Activated naive CD4-positive, alpha-beta T cell treated with anti-CD3 and anti-CD28 coated beads, Interleukin-2, amount 50 U/mL, for 24 hours (primary cell): ENCODE measurements at regions not wholly inside any gene's neighbourhood (a gene's known extent, or its start where the extent isn't known, plus 50 kb on each side); places are given as distances from the start of the nearest gene placed in this dataset.
"Not testable (repeated sequence)": the region's sequence is repeated elsewhere in the genome, so short reads cannot be mapped to it uniquely, and the experiment has no call there.

Experiments used
- H3K27ac Mint-ChIP-seq: one replicate; pipeline ENCODE4 v1.8.0; 2021; ENCODE audit warnings: mild to moderate bottlenecking, mixed read lengths
- H3K27me3 Mint-ChIP-seq: one replicate; pipeline ENCODE4 v1.8.0; 2021; ENCODE audit warnings: mixed read lengths
- H3K36me3 Mint-ChIP-seq: one replicate; pipeline ENCODE4 v1.8.0; 2021; ENCODE audit warnings: mixed read lengths
- H3K4me1 Mint-ChIP-seq: one replicate; pipeline ENCODE4 v1.8.0; 2021; ENCODE audit warnings: mixed read lengths
- H3K4me3 Mint-ChIP-seq: one replicate; pipeline ENCODE4 v1.8.0; 2021; ENCODE audit warnings: mild to moderate bottlenecking, mixed read lengths
- H3K9me3 Mint-ChIP-seq: one replicate; pipeline ENCODE4 v1.8.0; 2021; ENCODE audit warnings: mixed read lengths

GRCh38 chr6:140499607-140500006 is 1125.2 kb upstream of the CITED2 start:
- Mint-ChIP-seq H3K4me3 (no peak overlapping the region), H3K27ac (no peak overlapping the region), H3K4me1 (no peaks in the 10 kb centered on the region), H3K36me3 (no peaks in the 10 kb centered on the region), H3K9me3 (peaks cover 2% of the 10 kb centered on the region), H3K27me3 (peaks cover 7% of the 10 kb centered on the region)

- no peaks in the 10 kb centered on the region for H3K36me3 Mint-ChIP-seq
- no peak overlapping the region for H3K4me3 Mint-ChIP-seq
- H3K4me1 Mint-ChIP-seq: no peaks in the 10 kb centered on the region
- H3K9me3 Mint-ChIP-seq: peaks cover 5% of the 10 kb centered on the region
- no peak overlapping the region for H3K27ac Mint-ChIP-seq
- peaks cover 5% of the 10 kb centered on the region for H3K27me3 Mint-ChIP-seq
Observed at GRCh38 chr6:140494321-140495108, 1120.1 kb upstream of the CITED2 start.

GRCh38 chr6:140493470-140493869 is 1119.0 kb upstream of the CITED2 start:
- H3K9me3 Mint-ChIP-seq, H3K36me3 Mint-ChIP-seq, H3K4me1 Mint-ChIP-seq, H3K4me3 Mint-ChIP-seq, H3K27ac Mint-ChIP-seq, H3K27me3 Mint-ChIP-seq: not testable (repeated sequence)

GRCh38 chr6:140490081-140490480 is 1115.6 kb upstream of the CITED2 start:
- peaks cover 5% of the 10 kb centered on the region for H3K27me3 Mint-ChIP-seq
- H3K4me3 Mint-ChIP-seq: no peak overlapping the region
- H3K4me1 Mint-ChIP-seq: no peaks in the 10 kb centered on the region
- H3K36me3 Mint-ChIP-seq: no peaks in the 10 kb centered on the region
- no peak overlapping the region for H3K27ac Mint-ChIP-seq
- peaks cover 5% of the 10 kb centered on the region for H3K9me3 Mint-ChIP-seq

- H3K4me1 Mint-ChIP-seq: no peaks in the 10 kb centered on the region
- no peaks in the 10 kb centered on the region for H3K27me3 Mint-ChIP-seq
- H3K4me3 Mint-ChIP-seq: no peak overlapping the region
- H3K27ac Mint-ChIP-seq: no peak overlapping the region
- no peaks in the 10 kb centered on the region for H3K36me3 Mint-ChIP-seq
- no peaks in the 10 kb centered on the region for H3K9me3 Mint-ChIP-seq
Observed at GRCh38 chr6:140487586-140487985, 1113.1 kb upstream of the CITED2 start.

GRCh38 chr6:140486450-140487361 is 1112.3 kb upstream of the CITED2 start:
- H3K9me3 Mint-ChIP-seq: no peaks in the 10 kb centered on the region
- H3K4me3 Mint-ChIP-seq: no peak overlapping the region
- H3K36me3 Mint-ChIP-seq: no peaks in the 10 kb centered on the region
- no peaks in the 10 kb centered on the region for H3K4me1 Mint-ChIP-seq
- H3K27me3 Mint-ChIP-seq: no peaks in the 10 kb centered on the region
- no peak overlapping the region for H3K27ac Mint-ChIP-seq

- Mint-ChIP-seq H3K9me3 (no peaks in the 10 kb centered on the region), H3K27ac (no peak overlapping the region), H3K27me3 (no peaks in the 10 kb centered on the region), H3K4me3 (no peak overlapping the region), H3K4me1 (no peaks in the 10 kb centered on the region), H3K36me3 (no peaks in the 10 kb centered on the region)
Observed at GRCh38 chr6:140485740-140486449, 1111.4 kb upstream of the CITED2 start.

- Mint-ChIP-seq H3K4me3 (no peak overlapping the region), H3K9me3 (no peaks in the 10 kb centered on the region), H3K4me1 (no peaks in the 10 kb centered on the region), H3K27ac (no peak overlapping the region), H3K36me3 (no peaks in the 10 kb centered on the region), H3K27me3 (no peaks in the 10 kb centered on the region)
Observed at GRCh38 chr6:140480852-140481251, 1106.4 kb upstream of the CITED2 start.

- no peaks in the 10 kb centered on the region for H3K36me3 Mint-ChIP-seq
- H3K4me3 Mint-ChIP-seq: no peak overlapping the region
- H3K27ac Mint-ChIP-seq: no peak overlapping the region
- no peaks in the 10 kb centered on the region for H3K27me3 Mint-ChIP-seq
- no peaks in the 10 kb centered on the region for H3K9me3 Mint-ChIP-seq
- no peaks in the 10 kb centered on the region for H3K4me1 Mint-ChIP-seq
Observed at GRCh38 chr6:140478631-140479030, 1104.2 kb upstream of the CITED2 start.

- no peaks in the 10 kb centered on the region for H3K4me1 Mint-ChIP-seq
- no peak overlapping the region for H3K4me3 Mint-ChIP-seq
- no peaks in the 10 kb centered on the region for H3K9me3 Mint-ChIP-seq
- no peak overlapping the region for H3K27ac Mint-ChIP-seq
- peaks cover 2% of the 10 kb centered on the region for H3K27me3 Mint-ChIP-seq
- no peaks in the 10 kb centered on the region for H3K36me3 Mint-ChIP-seq
Observed at GRCh38 chr6:140475086-140475485, 1100.6 kb upstream of the CITED2 start.

- Mint-ChIP-seq H3K27me3 (peaks cover 7% of the 10 kb centered on the region), H3K9me3 (no peaks in the 10 kb centered on the region), H3K4me1 (no peaks in the 10 kb centered on the region), H3K27ac (no peak overlapping the region), H3K4me3 (no peak overlapping the region), H3K36me3 (no peaks in the 10 kb centered on the region)
Observed at GRCh38 chr6:140464720-140465119, 1090.3 kb upstream of the CITED2 start.

- Mint-ChIP-seq H3K36me3 (no peaks in the 10 kb centered on the region), H3K4me3 (no peak overlapping the region), H3K27me3 (peaks cover 8% of the 10 kb centered on the region), H3K9me3 (no peaks in the 10 kb centered on the region), H3K27ac (no peak overlapping the region), H3K4me1 (no peaks in the 10 kb centered on the region)
Observed at GRCh38 chr6:140463312-140463710, 1088.9 kb upstream of the CITED2 start.

- Mint-ChIP-seq H3K27ac (no peak overlapping the region), H3K27me3 (peaks cover 8% of the 10 kb centered on the region), H3K4me3 (no peak overlapping the region), H3K4me1 (no peaks in the 10 kb centered on the region), H3K36me3 (no peaks in the 10 kb centered on the region), H3K9me3 (no peaks in the 10 kb centered on the region)
Observed at GRCh38 chr6:140462453-140463311, 1088.2 kb upstream of the CITED2 start.

- Mint-ChIP-seq H3K4me1 (no peaks in the 10 kb centered on the region), H3K27ac (no peak overlapping the region), H3K4me3 (no peak overlapping the region), H3K9me3 (no peaks in the 10 kb centered on the region), H3K36me3 (no peaks in the 10 kb centered on the region), H3K27me3 (peaks cover 8% of the 10 kb centered on the region)
Observed at GRCh38 chr6:140462076-140462452, 1087.6 kb upstream of the CITED2 start.

GRCh38 chr6:140460267-140460666 is 1085.8 kb upstream of the CITED2 start:
- Mint-ChIP-seq H3K4me1 (no peaks in the 10 kb centered on the region), H3K4me3 (no peak overlapping the region), H3K27me3 (peaks cover 8% of the 10 kb centered on the region), H3K27ac (no peak overlapping the region), H3K9me3 (no peaks in the 10 kb centered on the region), H3K36me3 (no peaks in the 10 kb centered on the region)
